ENCODE measurements at regions not wholly inside any gene's neighbourhood (a gene's known extent, or its start where the extent isn't known, plus 50 kb on each side); places are given as distances from the start of the nearest gene placed in this dataset.

- DNase-seq = no peak
These were observed 354.5 kb upstream of the THBS1 start for GRCh38 chr15:39226169-39226937.

GRCh38 chr15:39227001-39227400 is 353.9 kb upstream of the THBS1 start:
- DNase-seq = no peak

GRCh38 chr15:39228889-39229288 is 352.0 kb upstream of the THBS1 start:
- no peak for DNase-seq

GRCh38 chr15:39230205-39230907 is 350.5 kb upstream of the THBS1 start:
- DNase-seq = no peak

GRCh38 chr15:39230908-39231285 is 350.0 kb upstream of the THBS1 start:
- no peak for DNase-seq

- no peak for DNase-seq
These were observed 348.4 kb upstream of the THBS1 start for GRCh38 chr15:39232512-39232911.

- DNase-seq = peak in 1 of 5 experiments; percentile 48
These were observed 345.6 kb upstream of the THBS1 start for GRCh38 chr15:39235084-39235795.

GRCh38 chr15:39236375-39236774 is 344.5 kb upstream of the THBS1 start:
- no peak for DNase-seq

- DNase-seq = no peak
These were observed 342.4 kb upstream of the THBS1 start for GRCh38 chr15:39238443-39238842.

GRCh38 chr15:39239562-39239961 is 341.3 kb upstream of the THBS1 start:
- no peak for DNase-seq

- DNase-seq = no peak
These were observed 338.5 kb upstream of the THBS1 start for GRCh38 chr15:39242345-39242744.

- no peak for DNase-seq
These were observed 337.5 kb upstream of the THBS1 start for GRCh38 chr15:39243396-39243795.

- no peak for DNase-seq
These were observed 336.1 kb upstream of the THBS1 start for GRCh38 chr15:39244776-39245175.

GRCh38 chr15:39246523-39246922 is 334.4 kb upstream of the THBS1 start:
- no peak for DNase-seq

GRCh38 chr15:39247574-39247973 is 333.3 kb upstream of the THBS1 start:
- no peak for DNase-seq

- no peak for DNase-seq
These were observed 332.7 kb upstream of the THBS1 start for GRCh38 chr15:39248204-39248603.

GRCh38 chr15:39250001-39250400 is 330.9 kb upstream of the THBS1 start:
- no peak for DNase-seq

GRCh38 chr15:39250460-39251186 is 330.3 kb upstream of the THBS1 start:
- DNase-seq = no peak

GRCh38 chr15:39251413-39252133 is 329.3 kb upstream of the THBS1 start:
- no peak for DNase-seq

GRCh38 chr15:39252134-39252470 is 328.8 kb upstream of the THBS1 start:
- no peak for DNase-seq

- no peak for DNase-seq
These were observed 327.3 kb upstream of the THBS1 start for GRCh38 chr15:39253552-39253951.

- no peak for DNase-seq
These were observed 326.7 kb upstream of the THBS1 start for GRCh38 chr15:39254181-39254580.

All from T-helper 2 cell (primary cell).